ENCODE measurements at regions not wholly inside any gene's neighbourhood (a gene's known extent, or its start where the extent isn't known, plus 50 kb on each side); places are given as distances from the start of the nearest gene placed in this dataset.

DNA sequence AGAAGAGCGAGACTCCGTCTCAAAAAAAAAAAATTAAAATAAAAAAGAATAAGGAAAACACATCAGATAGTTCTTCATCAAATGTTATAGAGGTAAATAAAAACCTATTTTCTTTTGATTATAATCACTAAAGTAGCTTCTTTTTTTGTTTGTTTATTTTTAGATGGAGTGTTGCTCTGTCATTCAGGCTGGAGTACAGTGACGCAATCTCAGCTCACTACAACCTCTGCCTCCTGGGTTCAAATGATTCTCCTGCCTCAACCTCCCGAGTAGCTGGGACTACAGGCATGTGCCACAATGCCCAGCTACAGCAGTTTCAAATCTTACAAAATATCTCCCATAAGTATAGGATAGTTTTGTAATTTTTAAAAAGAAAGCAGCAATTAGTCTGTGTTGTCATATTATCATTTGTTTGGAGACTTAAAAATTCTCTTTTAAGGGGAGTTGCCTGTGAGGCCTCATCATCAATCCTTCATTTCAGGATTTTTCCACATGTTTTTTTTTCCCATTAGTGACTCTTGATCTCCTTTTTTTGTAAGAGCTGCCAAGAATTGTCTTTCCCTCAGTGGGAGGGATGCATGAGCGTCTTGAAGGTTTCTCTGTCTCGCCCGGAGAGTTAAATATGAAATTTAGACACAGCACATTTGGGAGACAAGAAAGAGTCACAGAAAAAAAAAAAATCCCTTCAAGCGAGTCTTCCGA lies 275.9 kb downstream of the CDCA7 start:
- TF ChIP-seq POLR2A (IDR thresholded peaks at IDR 0.05; ENCODE audit: extremely low read depth, insufficient read length) (no peak), MYC (IDR thresholded peaks at IDR 0.05; ENCODE audit: low read depth, low read length) (no peak)
- TF ChIP-seq, protein P1, sequence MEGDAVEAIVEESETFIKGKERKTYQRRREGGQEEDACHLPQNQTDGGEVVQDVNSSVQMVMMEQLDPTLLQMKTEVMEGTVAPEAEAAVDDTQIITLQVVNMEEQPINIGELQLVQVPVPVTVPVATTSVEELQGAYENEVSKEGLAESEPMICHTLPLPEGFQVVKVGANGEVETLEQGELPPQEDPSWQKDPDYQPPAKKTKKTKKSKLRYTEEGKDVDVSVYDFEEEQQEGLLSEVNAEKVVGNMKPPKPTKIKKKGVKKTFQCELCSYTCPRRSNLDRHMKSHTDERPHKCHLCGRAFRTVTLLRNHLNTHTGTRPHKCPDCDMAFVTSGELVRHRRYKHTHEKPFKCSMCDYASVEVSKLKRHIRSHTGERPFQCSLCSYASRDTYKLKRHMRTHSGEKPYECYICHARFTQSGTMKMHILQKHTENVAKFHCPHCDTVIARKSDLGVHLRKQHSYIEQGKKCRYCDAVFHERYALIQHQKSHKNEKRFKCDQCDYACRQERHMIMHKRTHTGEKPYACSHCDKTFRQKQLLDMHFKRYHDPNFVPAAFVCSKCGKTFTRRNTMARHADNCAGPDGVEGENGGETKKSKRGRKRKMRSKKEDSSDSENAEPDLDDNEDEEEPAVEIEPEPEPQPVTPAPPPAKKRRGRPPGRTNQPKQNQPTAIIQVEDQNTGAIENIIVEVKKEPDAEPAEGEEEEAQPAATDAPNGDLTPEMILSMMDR (IDR thresholded peaks at IDR 0.05; ENCODE audit: low read depth, low read length): no peak
- TF ChIP-seq, protein P2, sequence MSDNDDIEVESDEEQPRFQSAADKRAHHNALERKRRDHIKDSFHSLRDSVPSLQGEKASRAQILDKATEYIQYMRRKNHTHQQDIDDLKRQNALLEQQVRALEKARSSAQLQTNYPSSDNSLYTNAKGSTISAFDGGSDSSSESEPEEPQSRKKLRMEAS (IDR thresholded peaks at IDR 0.05; ENCODE audit: low read depth, low read length): no peak
- H3K4me3 ChIP-seq (ENCODE audit: low read depth, low read length): no peak overlapping the region
- DNase-seq (ENCODE audit: low read depth): no peak

DNA sequence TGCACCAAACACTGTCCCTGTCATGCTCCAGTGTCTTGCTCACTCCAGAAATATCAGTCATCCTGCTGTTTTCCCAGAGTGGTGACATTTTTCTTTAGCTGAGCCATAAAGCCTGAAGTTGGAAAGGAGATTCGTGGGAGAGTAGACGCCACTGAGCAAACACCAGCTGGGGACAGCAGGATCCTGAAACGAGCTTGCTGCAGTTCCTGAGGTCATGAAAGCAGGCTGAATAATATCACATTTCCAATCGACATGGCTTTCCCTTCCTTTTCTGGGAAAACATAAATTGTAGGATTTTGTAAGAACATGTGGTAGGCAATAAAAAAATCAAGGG lies 276.4 kb downstream of the CDCA7 start:
- H3K4me3 ChIP-seq (ENCODE audit: low read depth, low read length): no peak overlapping the region
- DNase-seq (ENCODE audit: low read depth): no peak
- TF ChIP-seq, protein P1 (IDR thresholded peaks at IDR 0.05; ENCODE audit: low read depth, low read length): no peak
- TF ChIP-seq, protein P2 (IDR thresholded peaks at IDR 0.05; ENCODE audit: low read depth, low read length): no peak
- no peak for TF ChIP-seq POLR2A (IDR thresholded peaks at IDR 0.05; ENCODE audit: extremely low read depth, insufficient read length)
- TF ChIP-seq MYC (IDR thresholded peaks at IDR 0.05; ENCODE audit: low read depth, low read length): no peak

DNA sequence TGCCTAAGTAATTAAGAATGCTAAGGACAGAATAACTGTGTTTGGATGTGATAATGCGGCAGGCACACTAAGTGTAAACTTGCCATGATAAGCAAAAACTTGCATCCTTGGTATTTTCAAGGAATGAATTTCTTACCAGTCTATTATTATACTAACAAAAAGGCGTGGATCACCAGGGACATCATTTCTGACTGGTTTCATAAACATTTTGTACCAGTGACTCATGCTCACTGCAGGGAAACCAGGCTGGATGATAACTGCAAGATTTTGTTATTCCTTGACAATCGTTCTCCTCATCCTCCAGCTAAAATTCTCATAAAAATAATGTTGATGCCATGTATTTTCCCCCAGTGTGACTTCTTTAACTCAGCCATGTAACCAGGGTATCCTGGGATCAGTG lies 289.5 kb downstream of the CDCA7 start:
- TF ChIP-seq MYC (IDR thresholded peaks at IDR 0.05; ENCODE audit: low read depth, low read length): no peak
- TF ChIP-seq, protein P1 (IDR thresholded peaks at IDR 0.05; ENCODE audit: low read depth, low read length): no peak
- TF ChIP-seq, protein P2 (IDR thresholded peaks at IDR 0.05; ENCODE audit: low read depth, low read length): no peak
- no peak for TF ChIP-seq POLR2A (IDR thresholded peaks at IDR 0.05; ENCODE audit: extremely low read depth, insufficient read length)
- no peak for DNase-seq (ENCODE audit: low read depth)

DNA sequence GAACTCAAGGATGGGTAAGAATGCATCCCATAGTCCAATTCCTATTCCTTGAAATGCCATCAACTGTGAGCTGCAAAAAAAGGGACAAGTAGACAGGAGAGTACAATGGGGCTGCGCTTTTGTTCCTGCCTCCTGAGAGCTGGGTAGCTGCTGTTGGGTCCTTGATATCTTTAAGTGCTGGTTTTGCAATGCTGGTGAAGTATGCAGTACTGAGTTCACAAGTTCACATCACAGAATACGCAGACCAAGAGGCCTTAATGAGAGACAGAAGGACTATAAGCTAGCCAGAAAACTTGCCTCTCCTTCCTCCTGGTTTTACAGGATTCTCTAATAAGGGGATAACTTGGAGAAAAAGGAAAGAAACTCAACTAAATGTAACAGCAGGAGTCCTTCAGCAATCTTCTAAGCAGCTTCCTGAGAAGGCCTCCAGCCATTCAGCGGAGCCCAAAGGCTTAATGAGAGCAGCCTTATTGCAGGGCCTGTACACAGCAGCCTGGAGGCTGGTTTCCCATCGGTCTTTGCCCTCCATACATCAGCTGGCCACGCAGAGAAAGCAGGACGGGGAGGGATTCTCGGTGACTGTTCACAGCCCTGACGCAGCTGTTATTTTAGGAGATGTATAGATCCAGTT lies 293.1 kb downstream of the CDCA7 start:
- H3K4me3 ChIP-seq (ENCODE audit: low read depth, low read length): no peak overlapping the region
- no peak for DNase-seq (ENCODE audit: low read depth)
- TF ChIP-seq, protein P1 (IDR thresholded peaks at IDR 0.05; ENCODE audit: low read depth, low read length): no peak
- TF ChIP-seq MYC (IDR thresholded peaks at IDR 0.05; ENCODE audit: low read depth, low read length): no peak
- TF ChIP-seq, protein P2 (IDR thresholded peaks at IDR 0.05; ENCODE audit: low read depth, low read length): no peak
- no peak for TF ChIP-seq POLR2A (IDR thresholded peaks at IDR 0.05; ENCODE audit: extremely low read depth, insufficient read length)

More for the DNA sequence above, 289.5 kb downstream of the CDCA7 start:
- no peak overlapping the region for H3K4me3 ChIP-seq (ENCODE audit: low read depth, low read length)

DNA sequence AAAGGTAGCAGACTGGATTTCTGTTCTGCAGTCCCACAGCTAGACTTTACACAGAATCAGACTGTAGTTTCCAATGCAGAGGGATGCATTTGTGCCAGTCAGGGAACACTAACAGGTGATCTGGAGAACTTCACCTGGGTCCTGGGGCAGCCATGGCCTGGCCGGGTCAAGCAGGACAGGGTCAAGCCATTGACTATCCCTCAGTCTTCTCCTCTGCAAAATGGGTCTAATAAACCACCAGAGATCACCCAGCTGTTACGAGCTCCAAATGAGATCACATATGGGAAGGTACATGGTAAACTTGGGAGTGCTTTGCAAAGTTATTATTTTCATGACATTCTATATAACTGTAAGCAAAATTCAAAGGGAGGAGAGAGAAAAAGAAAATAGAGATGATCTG lies 294.1 kb downstream of the CDCA7 start:
- TF ChIP-seq, protein P1 (IDR thresholded peaks at IDR 0.05; ENCODE audit: low read depth, low read length): no peak
- no peak for TF ChIP-seq POLR2A (IDR thresholded peaks at IDR 0.05; ENCODE audit: extremely low read depth, insufficient read length)
- TF ChIP-seq MYC (IDR thresholded peaks at IDR 0.05; ENCODE audit: low read depth, low read length): no peak
- TF ChIP-seq, protein P2 (IDR thresholded peaks at IDR 0.05; ENCODE audit: low read depth, low read length): no peak
- no peak overlapping the region for H3K4me3 ChIP-seq (ENCODE audit: low read depth, low read length)
- DNase-seq (ENCODE audit: low read depth): no peak

Data from NB4 (cell line).